ENCODE measurements at regions not wholly inside any gene's neighbourhood (a gene's known extent, or its start where the extent isn't known, plus 50 kb on each side); places are given as distances from the start of the nearest gene placed in this dataset.

DNA sequence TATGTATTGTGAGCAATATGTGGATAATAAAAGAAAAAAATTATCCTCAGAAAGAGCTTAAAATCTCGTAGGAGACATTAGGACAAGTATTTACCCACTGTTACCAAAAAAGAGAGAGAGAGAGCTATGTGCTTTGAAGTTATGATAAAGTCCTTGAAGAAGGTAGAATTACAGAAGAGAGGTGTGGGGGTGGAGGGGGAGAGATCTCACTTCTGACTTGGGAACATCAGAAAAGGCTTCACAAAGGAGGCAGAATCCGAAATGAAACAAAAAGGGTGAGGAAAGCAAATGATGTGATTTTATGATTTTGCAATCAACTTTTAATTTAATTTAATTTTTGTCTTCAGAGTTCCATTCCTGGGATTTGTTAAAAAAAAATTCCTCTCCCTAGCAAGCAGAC lies 311.8 kb upstream of the ATP2B1 start:
- no peak for TF ChIP-seq POLR2A (IDR thresholded peaks at IDR 0.05)
- Histone ChIP-seq H3K27ac (no peak overlapping the region), H3K27me3 (no peaks in the 10 kb centered on the region), H3K4me1 (no peaks in the 10 kb centered on the region), H3K36me3 (no peaks in the 10 kb centered on the region), H3K4me3 (no peak overlapping the region), H3K9me3 (no peaks in the 10 kb centered on the region)
- ATAC-seq (no peak), DNase-seq (no peak)
- intact Hi-C loops (cut with DNase I): no loop called here
- 86 to 88% (median 87%) methylated on average over 2 of the region's 2 CpGs for WGBS, 4 donors

DNA sequence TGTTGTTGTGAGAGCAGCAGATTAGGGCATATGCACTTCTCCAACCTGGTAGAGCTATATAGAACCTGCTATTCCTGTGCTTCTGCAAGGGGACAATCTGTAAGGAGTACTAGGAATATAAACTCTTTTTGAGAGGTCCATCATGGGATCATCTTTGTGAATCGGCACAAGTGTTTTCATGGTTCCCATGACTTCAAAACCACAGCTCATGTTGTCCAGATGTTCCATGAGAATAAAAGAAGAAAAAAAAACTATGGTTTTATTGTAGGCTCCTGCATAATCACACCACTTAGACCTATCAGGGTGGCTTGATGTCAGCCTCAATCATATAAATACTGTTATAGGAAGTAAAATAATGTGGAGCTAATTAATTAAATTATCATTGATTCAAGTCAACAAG lies 311.4 kb upstream of the ATP2B1 start:
- Histone ChIP-seq H3K9me3 (no peaks in the 10 kb centered on the region), H3K4me3 (no peak overlapping the region), H3K27ac (no peak overlapping the region), H3K4me1 (peaks cover 0 to 2% (median 0%) of the 10 kb centered on the region in 12 donors), H3K36me3 (no peaks in the 10 kb centered on the region), H3K27me3 (no peaks in the 10 kb centered on the region)
- WGBS, 4 donors: 88 to 95% (median 92%) methylated on average over 1 of the region's 1 CpG
- TF ChIP-seq POLR2A (IDR thresholded peaks at IDR 0.05): no peak
- TF ChIP-seq CTCF (IDR thresholded peaks at IDR 0.05): no peak
- ATAC-seq (no peak), DNase-seq (no peak)
- intact Hi-C loops (cut with DNase I): no loop called here

DNA sequence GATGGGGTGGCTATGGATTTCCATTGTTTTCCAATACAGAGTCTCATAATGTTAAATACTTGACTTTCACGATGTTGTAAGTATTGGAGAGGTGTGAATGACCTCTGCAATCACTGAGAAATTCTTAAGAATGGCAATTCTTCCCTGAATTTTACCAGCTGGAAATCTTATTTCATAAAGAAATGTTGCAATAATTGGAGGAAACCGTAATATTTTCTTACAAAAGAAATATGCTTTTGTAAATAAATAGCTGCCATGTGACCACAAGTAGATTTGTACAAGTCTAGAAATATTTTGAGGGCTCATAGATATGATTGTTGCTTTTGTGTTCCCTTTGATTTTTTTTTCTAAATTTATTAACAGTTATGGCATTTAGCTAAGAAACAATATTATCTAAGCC lies 308.7 kb upstream of the ATP2B1 start:
- Histone ChIP-seq H3K4me1 (peaks cover 0 to 2% (median 0%) of the 10 kb centered on the region in 12 donors), H3K36me3 (no peaks in the 10 kb centered on the region), H3K27ac (no peak overlapping the region), H3K27me3 (no peaks in the 10 kb centered on the region), H3K4me3 (no peak overlapping the region), H3K9me3 (no peaks in the 10 kb centered on the region)
- intact Hi-C loops (cut with DNase I): no loop called here
- 79 to 87% (median 80%) methylated on average over 2 of the region's 2 CpGs for WGBS, 4 donors
- DNase-seq (no peak), ATAC-seq (no peak)
- TF ChIP-seq CTCF (IDR thresholded peaks at IDR 0.05): no peak
- no peak for TF ChIP-seq POLR2A (IDR thresholded peaks at IDR 0.05)

DNA sequence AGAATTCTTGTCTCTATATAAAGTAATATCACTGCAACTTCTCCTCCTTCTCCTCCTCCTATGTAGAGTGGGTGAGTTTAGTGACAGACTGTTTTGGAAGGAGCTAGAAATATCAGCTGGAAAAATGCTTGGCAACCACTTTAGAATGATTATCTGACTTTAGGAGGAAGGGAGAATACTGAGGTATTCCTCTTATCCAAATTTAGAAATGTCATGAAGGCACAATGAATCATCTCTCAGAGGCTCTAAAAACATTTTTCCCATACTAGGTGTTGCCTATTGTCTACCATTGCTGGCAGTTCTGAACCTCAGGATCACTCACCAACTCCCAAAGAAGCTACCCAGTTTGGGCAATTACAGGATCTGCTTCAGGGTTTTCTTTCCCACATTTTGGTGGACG lies 306.6 kb upstream of the ATP2B1 start:
- DNase-seq: no peak
- H3K9me3 ChIP-seq: no peaks in the 10 kb centered on the region
- H3K4me3 ChIP-seq: no peak overlapping the region
- no peaks in the 10 kb centered on the region for H3K36me3 ChIP-seq
- no peak overlapping the region for H3K27ac ChIP-seq
- intact Hi-C loops (cut with DNase I): no loop called here
- TF ChIP-seq POLR2A (IDR thresholded peaks at IDR 0.05) (no peak), CTCF (IDR thresholded peaks at IDR 0.05) (no peak)
- H3K27me3 ChIP-seq: no peaks in the 10 kb centered on the region
- no peak for ATAC-seq
- WGBS, 4 donors: 67 to 76% (median 73%) methylated on average over 1 of the region's 1 CpG
- peaks cover 0 to 2% (median 0%) of the 10 kb centered on the region in 12 donors for H3K4me1 ChIP-seq

GRCh38 chr12:90013409-90013808 lies 304.8 kb upstream of the ATP2B1 start:
- no peak for TF ChIP-seq POLR2A (IDR thresholded peaks at IDR 0.05)
- peak in 1 of 12 donors; percentile 25 for TF ChIP-seq CTCF (IDR thresholded peaks at IDR 0.05)
- H3K36me3 ChIP-seq: no peaks in the 10 kb centered on the region
- intact Hi-C loops (cut with DNase I): no loop called here
- ATAC-seq: no peak
- no peak for DNase-seq
- peaks cover 0 to 2% (median 0%) of the 10 kb centered on the region in 12 donors for H3K4me1 ChIP-seq
- no peaks in the 10 kb centered on the region for H3K27me3 ChIP-seq
- no peak overlapping the region for H3K4me3 ChIP-seq
- H3K27ac ChIP-seq: no peak overlapping the region
- no peaks in the 10 kb centered on the region for H3K9me3 ChIP-seq

Measured in heart left ventricle (tissue), 16 donors.